Endothelial cell of umbilical vein (primary cell): ENCODE measurements at regions not wholly inside any gene's neighbourhood (a gene's known extent, or its start where the extent isn't known, plus 50 kb on each side); places are given as distances from the start of the nearest gene placed in this dataset.

Experiments
- BruUV-seq: library from RNA; stranded (reverse); fragments of 400-500 nt; replicated peaks from 2 replicates; lab custom pipeline; 2021; lab: Mats Ljungman, UMichigan
- CTCF ChIA-PET: fragments of 300-600, 350-600 bp; sonication (Branson Sonifier 250); formaldehyde crosslinking; loops from one replicate; lab custom pipeline; 2021; ENCODE audit warnings: antibody characterized with exemption, inconsistent platforms; lab: Charles Lee
- POLR2A ChIA-PET: fragments of 300-600, 350-600 bp; sonication (Branson Sonifier 250); formaldehyde crosslinking; loops from one replicate; lab custom pipeline; 2021; ENCODE audit warnings: antibody characterized with exemption, inconsistent platforms; lab: Charles Lee
- DNase-seq: peaks from one replicate; pipeline ENCODE4 v3.0.0-alpha.2; 2011; ENCODE audit warnings: low read depth, low spot score
- FAIRE-seq: peaks from 2 replicates; lab custom pipeline; 2011; peaks lifted over from hg19 to GRCh38; lab: Jason Lieb, UNC
- H2AFZ ChIP-seq: 2 replicates; pipeline ENCODE4 v1.6.0; 2012; ENCODE audit warnings: low read depth, low read length, control low read depth, inconsistent platforms
- H3K27ac ChIP-seq: 2 replicates; pipeline ENCODE4 v1.5.1; 2011; ENCODE audit warnings: low read depth, mild to moderate bottlenecking, control low read depth, low read length, moderate library complexity; ENCODE audit not compliant: insufficient read depth
- H3K27me3 ChIP-seq, 2 experiments: 2 replicates each; pipeline versions ENCODE4 v1.6.0 to v1.6.1; 2011; ENCODE audit warnings: low read length in 2 of 2, mixed read lengths in 1 of 2; ENCODE audit not compliant: control insufficient read depth in 2 of 2, insufficient read depth in 2 of 2
- H3K36me3 ChIP-seq, 2 experiments: 2 replicates in 1 of 2; 3 replicates in 1 of 2; pipeline ENCODE4 v1.5.1; 2011; ENCODE audit warnings: low read length in 2 of 2, mild to moderate bottlenecking in 1 of 2, moderate library complexity in 1 of 2; ENCODE audit not compliant: control insufficient read depth in 2 of 2, insufficient read depth in 2 of 2; ENCODE audit errors: extremely low read depth in 1 of 2
- H3K4me1 ChIP-seq: 3 replicates; pipeline ENCODE4 v1.5.1; 2011; ENCODE audit warnings: mild to moderate bottlenecking, low read length; ENCODE audit not compliant: control insufficient read depth, insufficient read depth; ENCODE audit errors: extremely low read depth
- H3K4me2 ChIP-seq: 2 replicates; pipeline ENCODE4 v1.6.1; 2011; ENCODE audit warnings: low read length, control low read depth, mixed read lengths; ENCODE audit not compliant: insufficient read depth
- H3K4me3 ChIP-seq, 3 experiments: fragments of 200-600 bp in 1 of 3; sonication (generic), shearing (Covaris generic) in 1 of 3; replicated peaks in 1 of 3; 2 replicates each; pipeline ENCODE4 v1.5.1; 2011 to 2016; ENCODE audit warnings: control low read depth in 3 of 3, low read length in 3 of 3, mild to moderate bottlenecking in 2 of 3, inconsistent platforms in 1 of 3, low read depth in 1 of 3, moderate library complexity in 1 of 3; ENCODE audit not compliant: insufficient read depth in 1 of 3
- H3K79me2 ChIP-seq: 2 replicates; pipeline ENCODE4 v1.6.0; 2012; ENCODE audit warnings: low read length, inconsistent platforms; ENCODE audit not compliant: control insufficient read depth, insufficient read depth
- H3K9ac ChIP-seq: replicated peaks from 2 replicates; pipeline ENCODE3; 2011; ENCODE audit warnings: low read length, control low read depth; ENCODE audit not compliant: insufficient read depth; ENCODE audit errors: extremely low read depth
- H3K9me1 ChIP-seq: replicated peaks from 3 replicates; pipeline ENCODE4 v1.6.0; 2011; ENCODE audit warnings: mild to moderate bottlenecking, low read length; ENCODE audit not compliant: control insufficient read depth, insufficient read depth; ENCODE audit errors: extremely low read depth
- H3K9me3 ChIP-seq: replicated peaks from 2 replicates; pipeline ENCODE4 v1.5.1; 2012; ENCODE audit warnings: low read length, inconsistent platforms; ENCODE audit not compliant: control insufficient read depth, insufficient read depth
- H4K20me1 ChIP-seq: replicated peaks from 2 replicates; pipeline ENCODE3; 2011; ENCODE audit warnings: mild to moderate bottlenecking, low read length; ENCODE audit not compliant: control insufficient read depth, insufficient read depth; ENCODE audit errors: extremely low read depth
- EZH2 ChIP-seq: IDR thresholded peaks from 2 replicates; pipeline ENCODE4 v1.6.1; 2012; ENCODE audit warnings: borderline replicate concordance, low read depth, mild to moderate bottlenecking, moderate library complexity, low read length, inconsistent platforms; ENCODE audit not compliant: severe bottlenecking
- FOS ChIP-seq: IDR thresholded peaks from 2 replicates; pipeline ENCODE4 v1.6.1; 2011; ENCODE audit warnings: mild to moderate bottlenecking, low read length, moderate library complexity, borderline replicate concordance; ENCODE audit not compliant: insufficient read depth
- JUN ChIP-seq: IDR thresholded peaks from 2 replicates; pipeline ENCODE4 v1.6.1; 2011; ENCODE audit warnings: borderline replicate concordance, low read depth; ENCODE audit not compliant: insufficient read length, insufficient read depth
- POLR2A ChIP-seq: IDR thresholded peaks from 2 replicates; pipeline ENCODE4 v1.6.1; 2012; ENCODE audit warnings: low read depth, mild to moderate bottlenecking, control low read depth, low read length
- POLR2AphosphoS5 ChIP-seq: IDR thresholded peaks from 2 replicates; pipeline ENCODE4 v1.6.1; 2012; ENCODE audit warnings: low read depth, mild to moderate bottlenecking, control low read depth, low read length, moderate library complexity; ENCODE audit not compliant: insufficient read depth
- dilution Hi-C: fragments of 300-500 bp; cut with MboI; formaldehyde crosslinking; loops from one replicate; pipeline ENCODE4 v1.15.0; 2019; ENCODE audit warnings: low sequenced_read_pairs; ENCODE audit not compliant: extremely low pct_ligation_motif_present
- intact Hi-C: fragments of 100-400 bp; cut with micrococcal nuclease; formaldehyde crosslinking; loops from one replicate; pipeline ENCODE4 v1.10.0; 2022
- TF ChIP-seq, protein P1 (sequence below): IDR thresholded peaks from 2 replicates; pipeline ENCODE4 v1.6.1; 2011; ENCODE audit not compliant: insufficient read depth, insufficient read length

GRCh38 chr5:145598184-145598583 is 237.0 kb downstream of the PRELID2 start:
- H3K27ac ChIP-seq, result no peak overlapping the region
- DNase-seq (no peak), FAIRE-seq (no peak)
- no peaks in the 10 kb centered on the region for H3K27me3 ChIP-seq
- H3K4me1 ChIP-seq, result no peaks in the 10 kb centered on the region
- no peaks in the 10 kb centered on the region for H3K9me3 ChIP-seq
- H3K4me2 ChIP-seq, result no peak overlapping the region
- H3K79me2 ChIP-seq, result no peaks in the 10 kb centered on the region
- intact Hi-C loops, result no loop called here
- ChIA-PET CTCF (no interaction called here), POLR2A (no interaction called here)
- no peak overlapping the region for H3K4me3 ChIP-seq
- no peak overlapping the region for H3K9ac ChIP-seq
- dilution Hi-C loops, result no loop called here
- BruUV-seq, result no TSS peak
- H4K20me1 ChIP-seq, result no peaks in the 10 kb centered on the region
- H2AFZ ChIP-seq, result no peak overlapping the region
- H3K9me1 ChIP-seq, result no peaks in the 10 kb centered on the region
- no peaks in the 10 kb centered on the region for H3K36me3 ChIP-seq
- TF ChIP-seq JUN, result no peak
- TF ChIP-seq, protein P1, sequence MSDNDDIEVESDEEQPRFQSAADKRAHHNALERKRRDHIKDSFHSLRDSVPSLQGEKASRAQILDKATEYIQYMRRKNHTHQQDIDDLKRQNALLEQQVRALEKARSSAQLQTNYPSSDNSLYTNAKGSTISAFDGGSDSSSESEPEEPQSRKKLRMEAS, result no peak
- no peak for TF ChIP-seq POLR2AphosphoS5
- no peak for TF ChIP-seq POLR2A
- TF ChIP-seq FOS, result no peak
- no peak for TF ChIP-seq EZH2

- no peaks in the 10 kb centered on the region for H3K9me1 ChIP-seq
- TF ChIP-seq JUN (no peak), EZH2 (no peak)
- no peaks in the 10 kb centered on the region for H3K27me3 ChIP-seq
- ChIA-PET CTCF (interaction anchor here (1.0 to 1.6 kb wide), 2 partner anchors 9 to 296 kb away, joined by 3 read pairs; no protein-coding TSS in a partner anchor), POLR2A (no interaction called here)
- H3K27ac ChIP-seq, result no peak overlapping the region
- no peak overlapping the region for H3K4me3 ChIP-seq
- FAIRE-seq (no peak), DNase-seq (no peak)
- no peaks in the 10 kb centered on the region for H3K79me2 ChIP-seq
- no peak overlapping the region for H3K9ac ChIP-seq
- H3K9me3 ChIP-seq, result no peaks in the 10 kb centered on the region
- H3K36me3 ChIP-seq, result no peaks in the 10 kb centered on the region
- peaks cover 2% of the 10 kb centered on the region for H3K4me1 ChIP-seq
- no peak overlapping the region for H2AFZ ChIP-seq
- no peaks in the 10 kb centered on the region for H4K20me1 ChIP-seq
- no peak overlapping the region for H3K4me2 ChIP-seq
- dilution Hi-C loops (no loop called here), intact Hi-C loops (no loop called here)
- BruUV-seq, result no TSS peak
Measured at GRCh38 chr5:145591578-145591977, 243.6 kb downstream of the PRELID2 start.
